ENCODE measurements at regions not wholly inside any gene's neighbourhood (a gene's known extent, or its start where the extent isn't known, plus 50 kb on each side); places are given as distances from the start of the nearest gene placed in this dataset.

- no peak for FAIRE-seq
These were observed 348.3 kb upstream of the TMCO5A start for GRCh38 chr15:37586011-37586583.

GRCh38 chr15:37586976-37587375 lies 347.5 kb upstream of the TMCO5A start:
- no peak for FAIRE-seq

GRCh38 chr15:37594417-37594816 lies 340.0 kb upstream of the TMCO5A start:
- FAIRE-seq = no peak

- FAIRE-seq = no peak
These were observed 338.9 kb upstream of the TMCO5A start for GRCh38 chr15:37595426-37595970.

GRCh38 chr15:37599156-37599555 lies 335.3 kb upstream of the TMCO5A start:
- FAIRE-seq = no peak

- no peak for FAIRE-seq
These were observed 318.2 kb upstream of the TMCO5A start for GRCh38 chr15:37616215-37616614.

- no peak for FAIRE-seq
These were observed 316.1 kb upstream of the TMCO5A start for GRCh38 chr15:37618353-37618752.

GRCh38 chr15:37619358-37620042 lies 314.9 kb upstream of the TMCO5A start:
- no peak for FAIRE-seq

- FAIRE-seq = no peak
These were observed 308.9 kb upstream of the TMCO5A start for GRCh38 chr15:37625576-37625975.

GRCh38 chr15:37628507-37628906 lies 305.9 kb upstream of the TMCO5A start:
- FAIRE-seq = no peak

- FAIRE-seq = no peak
These were observed 297.7 kb upstream of the TMCO5A start for GRCh38 chr15:37636736-37637135.

- no peak for FAIRE-seq
These were observed 296.3 kb upstream of the TMCO5A start for GRCh38 chr15:37638116-37638515.

GRCh38 chr15:37638691-37639090 lies 295.7 kb upstream of the TMCO5A start:
- FAIRE-seq = no peak

- FAIRE-seq = no peak
These were observed 281.6 kb upstream of the TMCO5A start for GRCh38 chr15:37652646-37653417.

GRCh38 chr15:37678124-37678523 lies 256.3 kb upstream of the TMCO5A start:
- no peak for FAIRE-seq

- FAIRE-seq = no peak
These were observed 254.8 kb upstream of the TMCO5A start for GRCh38 chr15:37679627-37680026.

- no peak for FAIRE-seq
These were observed 252.1 kb upstream of the TMCO5A start for GRCh38 chr15:37682304-37682703.

GRCh38 chr15:37691911-37692310 lies 242.5 kb upstream of the TMCO5A start:
- no peak for FAIRE-seq

- no peak for FAIRE-seq
These were observed 240.5 kb upstream of the TMCO5A start for GRCh38 chr15:37693926-37694325.

GRCh38 chr15:37695719-37696118 lies 238.7 kb upstream of the TMCO5A start:
- no peak for FAIRE-seq

GRCh38 chr15:37698679-37699078 lies 235.8 kb upstream of the TMCO5A start:
- FAIRE-seq = no peak

- no peak for FAIRE-seq
These were observed 233.2 kb upstream of the TMCO5A start for GRCh38 chr15:37701230-37701629.

GRCh38 chr15:37709669-37710068 lies 224.8 kb upstream of the TMCO5A start:
- FAIRE-seq = no peak

- FAIRE-seq = no peak
These were observed 219.3 kb upstream of the TMCO5A start for GRCh38 chr15:37715101-37715500.

Data from islet of Langerhans (tissue), 1 donor.